Activated CD8-positive, alpha-beta T cell treated with anti-CD3 and anti-CD28 coated beads for 36 hours (primary cell): ENCODE measurements at regions not wholly inside any gene's neighbourhood (a gene's known extent, or its start where the extent isn't known, plus 50 kb on each side); places are given as distances from the start of the nearest gene placed in this dataset.

Source experiments
- ATAC-seq: fragments of 200-7000 bp; cut with Tn5 transposase; one replicate; pipeline ENCODE4 v1.10.0; 2021; ENCODE audit warnings: mild to moderate bottlenecking, moderate library complexity
- CTCF ChIA-PET: fragments of 350-600 bp; sonication (Branson Sonifier 250); formaldehyde crosslinking; loops from one replicate; lab custom pipeline; 2021; ENCODE audit warnings: antibody characterized with exemption; lab: Charles Lee
- POLR2A ChIA-PET: fragments of 350-600 bp; sonication (Branson Sonifier 250); formaldehyde crosslinking; loops from one replicate; lab custom pipeline; 2021; ENCODE audit warnings: antibody characterized with exemption; lab: Charles Lee
- DNase-seq: peaks from one replicate; pipeline ENCODE4 v3.0.0-alpha.2; 2020
- H3K27ac Mint-ChIP-seq: one replicate; pipeline ENCODE4 v1.8.0; 2021; ENCODE audit warnings: mild to moderate bottlenecking, mixed read lengths
- H3K27me3 Mint-ChIP-seq: one replicate; pipeline ENCODE4 v1.8.0; 2021; ENCODE audit warnings: mixed read lengths
- H3K36me3 Mint-ChIP-seq: one replicate; pipeline ENCODE4 v1.8.0; 2021; ENCODE audit warnings: low read depth, mixed read lengths
- H3K4me1 Mint-ChIP-seq: one replicate; pipeline ENCODE4 v1.8.0; 2021; ENCODE audit warnings: low read depth, mixed read lengths
- H3K4me3 Mint-ChIP-seq: one replicate; pipeline ENCODE4 v1.8.0; 2021; ENCODE audit warnings: mild to moderate bottlenecking, moderate library complexity, mixed read lengths
- H3K9me3 Mint-ChIP-seq: one replicate; pipeline ENCODE4 v1.8.0; 2021; ENCODE audit warnings: mixed read lengths
- intact Hi-C: fragments of 100-400 bp; cut with micrococcal nuclease; formaldehyde crosslinking; loops from one replicate; pipeline ENCODE4 v1.10.0; 2022
- TF ChIP-seq, protein P1 (sequence below): fragments of 200-600 bp; IDR thresholded peaks from one replicate; pipeline ENCODE4 v1.8.0; 2022; ENCODE audit warnings: antibody characterized with exemption, mild to moderate bottlenecking

DNA sequence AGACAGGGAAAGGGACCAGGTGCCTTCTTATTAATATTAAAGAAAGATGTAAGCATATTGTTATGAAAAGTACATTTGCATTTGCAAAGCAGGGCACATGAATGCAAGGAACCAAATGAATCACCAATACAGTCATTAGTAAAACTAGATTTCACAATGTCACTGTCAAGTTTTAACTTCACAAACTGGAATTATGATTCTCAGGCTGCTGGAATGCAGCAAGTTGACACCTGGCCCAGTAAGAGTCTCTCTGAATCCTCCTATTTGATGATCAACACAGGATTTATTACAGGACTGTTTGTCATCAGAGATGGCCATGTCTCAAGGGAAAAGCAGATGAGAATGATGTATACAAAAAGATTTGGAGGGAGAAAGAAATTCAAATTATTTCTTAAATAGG lies 72.9 kb upstream of the STK39 start:
- DNase-seq: no peak
- no peak for ATAC-seq
- POLR2A ChIA-PET: no interaction called here
- CTCF ChIA-PET: no interaction called here
- Mint-ChIP-seq H3K36me3 (no peaks in the 10 kb centered on the region), H3K4me3 (no peak overlapping the region), H3K27me3 (peaks cover 12% of the 10 kb centered on the region), H3K27ac (no peak overlapping the region), H3K4me1 (no peaks in the 10 kb centered on the region), H3K9me3 (no peaks in the 10 kb centered on the region)
- TF ChIP-seq, protein P1, sequence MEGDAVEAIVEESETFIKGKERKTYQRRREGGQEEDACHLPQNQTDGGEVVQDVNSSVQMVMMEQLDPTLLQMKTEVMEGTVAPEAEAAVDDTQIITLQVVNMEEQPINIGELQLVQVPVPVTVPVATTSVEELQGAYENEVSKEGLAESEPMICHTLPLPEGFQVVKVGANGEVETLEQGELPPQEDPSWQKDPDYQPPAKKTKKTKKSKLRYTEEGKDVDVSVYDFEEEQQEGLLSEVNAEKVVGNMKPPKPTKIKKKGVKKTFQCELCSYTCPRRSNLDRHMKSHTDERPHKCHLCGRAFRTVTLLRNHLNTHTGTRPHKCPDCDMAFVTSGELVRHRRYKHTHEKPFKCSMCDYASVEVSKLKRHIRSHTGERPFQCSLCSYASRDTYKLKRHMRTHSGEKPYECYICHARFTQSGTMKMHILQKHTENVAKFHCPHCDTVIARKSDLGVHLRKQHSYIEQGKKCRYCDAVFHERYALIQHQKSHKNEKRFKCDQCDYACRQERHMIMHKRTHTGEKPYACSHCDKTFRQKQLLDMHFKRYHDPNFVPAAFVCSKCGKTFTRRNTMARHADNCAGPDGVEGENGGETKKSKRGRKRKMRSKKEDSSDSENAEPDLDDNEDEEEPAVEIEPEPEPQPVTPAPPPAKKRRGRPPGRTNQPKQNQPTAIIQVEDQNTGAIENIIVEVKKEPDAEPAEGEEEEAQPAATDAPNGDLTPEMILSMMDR: no peak
- intact Hi-C loops: no loop called here

DNA sequence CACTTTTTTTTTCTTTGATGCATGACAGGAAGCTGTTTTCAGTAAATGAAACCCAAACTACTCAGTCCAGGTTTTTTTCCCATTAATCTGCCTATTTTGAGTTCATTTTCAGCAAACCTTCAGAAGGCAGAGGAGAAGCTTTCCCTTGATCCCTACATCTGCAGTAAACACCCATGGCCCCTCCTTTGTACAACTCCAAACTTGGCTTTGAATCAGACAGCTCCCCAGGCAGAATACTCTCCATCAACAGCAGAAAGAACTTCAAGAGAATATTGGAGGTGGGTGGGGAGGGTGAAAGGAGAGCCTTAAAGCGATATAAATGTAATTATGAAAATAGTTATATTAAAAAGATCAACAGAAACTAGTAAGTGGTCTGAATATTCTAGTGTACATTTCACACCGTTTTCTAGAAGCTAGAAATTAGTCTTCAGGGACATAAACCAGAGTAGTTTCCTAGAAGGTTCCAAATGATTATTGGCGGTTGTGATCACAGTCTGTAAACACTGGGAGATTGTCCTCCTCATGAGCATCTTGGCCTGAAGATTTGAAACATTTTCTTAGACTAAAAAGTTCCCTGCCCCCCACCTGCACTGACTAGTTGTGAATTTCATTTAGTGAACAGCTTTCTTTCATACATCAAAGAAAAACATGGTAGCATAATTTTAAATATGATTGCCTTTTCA lies 75.1 kb upstream of the STK39 start:
- Mint-ChIP-seq H3K27me3 (peaks cover 12% of the 10 kb centered on the region), H3K36me3 (no peaks in the 10 kb centered on the region), H3K27ac (no peak overlapping the region), H3K9me3 (no peaks in the 10 kb centered on the region), H3K4me1 (no peaks in the 10 kb centered on the region), H3K4me3 (no peak overlapping the region)
- no peak for DNase-seq
- ChIA-PET POLR2A (no interaction called here), CTCF (interaction anchor here (0.9 to 1.4 kb wide), 3 partner anchors 9 to 203 kb away, joined by 3 to 5 read pairs (median 4); no protein-coding TSS in a partner anchor)
- intact Hi-C loops: no loop called here
- TF ChIP-seq, protein P1: no peak
- ATAC-seq: no peak

DNA sequence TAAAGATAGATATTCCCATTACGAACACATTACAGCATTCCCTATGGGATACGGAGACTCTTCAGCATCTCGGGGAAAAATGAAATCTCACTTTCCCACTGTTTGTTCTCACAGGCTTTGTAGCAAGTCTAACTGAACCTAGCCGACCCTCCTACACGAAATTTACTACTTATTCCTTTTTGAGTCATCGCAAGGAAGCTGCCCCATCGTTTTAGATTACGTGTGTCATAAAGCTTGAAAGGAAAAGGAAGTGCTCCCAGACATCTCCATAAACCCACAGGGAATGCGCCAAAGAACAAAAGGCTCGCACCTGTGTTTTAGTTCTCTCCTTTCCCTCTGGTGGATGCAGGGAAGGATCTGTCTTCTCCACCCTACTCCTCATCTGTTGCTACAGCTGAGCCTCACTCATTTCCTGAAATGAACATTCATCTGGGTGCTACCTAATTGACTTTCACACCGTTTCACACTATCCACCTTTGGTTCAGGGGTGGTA lies 76.2 kb upstream of the STK39 start:
- TF ChIP-seq, protein P1: no peak
- ATAC-seq: no peak
- no peak overlapping the region for H3K27ac Mint-ChIP-seq
- no peak overlapping the region for H3K4me3 Mint-ChIP-seq
- DNase-seq: no peak
- ChIA-PET CTCF (interaction anchor here (2.5 kb wide), 1 partner anchor 23 kb away, joined by 9 read pairs; no protein-coding TSS in a partner anchor), POLR2A (interaction anchor here (0.6 to 0.9 kb wide), 2 partner anchors 15 to 56 kb away, joined by 3 read pairs; no protein-coding TSS in a partner anchor)
- intact Hi-C loops: no loop called here
- no peaks in the 10 kb centered on the region for H3K36me3 Mint-ChIP-seq
- H3K9me3 Mint-ChIP-seq: peaks cover 2% of the 10 kb centered on the region
- H3K4me1 Mint-ChIP-seq: no peaks in the 10 kb centered on the region
- H3K27me3 Mint-ChIP-seq: peaks cover 12% of the 10 kb centered on the region

DNA sequence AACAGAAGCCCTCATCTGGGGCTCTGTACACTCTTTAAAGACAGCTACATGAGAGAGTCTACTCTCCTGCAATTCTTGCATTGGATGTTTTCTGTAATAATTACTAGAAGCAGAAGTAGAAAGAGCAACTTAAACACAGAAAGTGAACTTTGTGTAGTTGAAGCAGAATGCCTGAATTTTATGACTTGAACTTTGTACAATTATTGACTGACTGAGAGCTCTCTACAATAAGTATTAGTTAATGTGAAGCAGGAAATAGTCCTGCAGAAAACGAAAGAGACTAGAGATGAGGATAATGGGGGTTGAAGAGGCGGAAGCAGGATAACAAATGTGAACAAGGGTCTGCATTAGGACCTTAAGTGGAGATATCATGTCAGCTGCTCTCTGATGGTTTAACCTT lies 79.2 kb upstream of the STK39 start:
- no peak overlapping the region for H3K27ac Mint-ChIP-seq
- DNase-seq (no peak), ATAC-seq (no peak)
- TF ChIP-seq, protein P1: no peak
- H3K9me3 Mint-ChIP-seq: peaks cover 16% of the 10 kb centered on the region
- H3K4me3 Mint-ChIP-seq: no peak overlapping the region
- CTCF ChIA-PET: no interaction called here
- H3K36me3 Mint-ChIP-seq: peaks cover 8% of the 10 kb centered on the region
- POLR2A ChIA-PET: no interaction called here
- intact Hi-C loops: no loop called here
- H3K27me3 Mint-ChIP-seq: peaks cover 12% of the 10 kb centered on the region
- peaks cover 8% of the 10 kb centered on the region for H3K4me1 Mint-ChIP-seq

DNA sequence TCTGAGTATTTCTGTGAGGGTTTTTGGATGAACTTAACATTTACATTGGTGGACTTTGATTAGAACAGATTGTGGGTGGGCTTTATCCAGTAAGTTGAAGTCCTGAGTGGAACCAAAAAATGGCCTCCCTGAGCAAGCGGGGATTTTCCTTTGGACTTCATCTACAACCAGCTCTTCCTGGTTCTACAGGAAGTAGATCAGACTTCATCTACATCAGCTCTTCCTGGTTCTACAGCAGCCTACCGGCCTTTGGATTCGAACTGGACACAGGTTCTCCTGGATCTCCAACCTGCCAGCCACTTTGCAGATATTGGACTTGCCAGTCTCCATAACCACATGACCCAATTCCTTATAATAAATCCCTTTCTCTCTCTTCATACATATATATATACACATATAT lies 79.9 kb upstream of the STK39 start:
- H3K4me1 Mint-ChIP-seq: peaks cover 8% of the 10 kb centered on the region
- peaks cover 16% of the 10 kb centered on the region for H3K9me3 Mint-ChIP-seq
- no peak overlapping the region for H3K27ac Mint-ChIP-seq
- TF ChIP-seq, protein P1: no peak
- peaks cover 10% of the 10 kb centered on the region for H3K27me3 Mint-ChIP-seq
- CTCF ChIA-PET: interaction anchor here (1.5 kb wide), 1 partner anchor 10 kb away, joined by 3 read pairs; no protein-coding TSS in a partner anchor
- POLR2A ChIA-PET: no interaction called here
- intact Hi-C loops: no loop called here
- DNase-seq: no peak
- no peak for ATAC-seq
- no peak overlapping the region for H3K4me3 Mint-ChIP-seq
- H3K36me3 Mint-ChIP-seq: peaks cover 8% of the 10 kb centered on the region
